MM.1S (cell line): ENCODE measurements at regions not wholly inside any gene's neighbourhood (a gene's known extent, or its start where the extent isn't known, plus 50 kb on each side); places are given as distances from the start of the nearest gene placed in this dataset.

Experiments used
- DNase-seq: peaks from one replicate; pipeline ENCODE4 v3.0.0-alpha.2; 2015
- H2AFZ ChIP-seq: fragments of 300-600 bp; sonication (generic); 2 replicates; pipeline ENCODE4 v1.6.0; 2016; ENCODE audit warnings: antibody characterized with exemption, low read length
- H3F3A ChIP-seq: fragments of 300-600 bp; sonication (generic); 2 replicates; pipeline ENCODE4 v1.6.1; 2016; ENCODE audit warnings: mild to moderate bottlenecking, antibody characterized with exemption, low read length, moderate library complexity, mixed read lengths; ENCODE audit not compliant: insufficient read depth
- H3K27ac ChIP-seq: fragments of 300-600 bp; sonication (generic); 2 replicates; pipeline ENCODE4 v1.5.1; 2016; ENCODE audit warnings: mild to moderate bottlenecking, low read length
- H3K27me3 ChIP-seq: fragments of 300-600 bp; sonication (generic); replicated peaks from 2 replicates; pipeline ENCODE4 v1.6.0; 2016; ENCODE audit warnings: low read length; ENCODE audit not compliant: insufficient read depth
- H3K36me3 ChIP-seq: fragments of 300-600 bp; sonication (generic); replicated peaks from 2 replicates; pipeline ENCODE4 v1.6.1; 2016; ENCODE audit warnings: mild to moderate bottlenecking, low read length, mixed read lengths; ENCODE audit not compliant: insufficient read depth
- H3K4me1 ChIP-seq: fragments of 300-600 bp; sonication (generic); 2 replicates; pipeline ENCODE4 v1.6.1; 2016; ENCODE audit warnings: low read length, mixed read lengths
- H3K4me2 ChIP-seq: fragments of 300-600 bp; sonication (generic); 2 replicates; pipeline ENCODE4 v1.6.0; 2016; ENCODE audit warnings: low read depth, low read length
- H3K4me3 ChIP-seq: fragments of 300-600 bp; sonication (generic); 2 replicates; pipeline ENCODE4 v1.5.1; 2016; ENCODE audit warnings: low read length, mixed read lengths
- H3K79me2 ChIP-seq: fragments of 300-600 bp; sonication (generic); 2 replicates; pipeline ENCODE4 v1.6.1; 2016; ENCODE audit warnings: mixed run types, low read length, mixed read lengths
- H3K9ac ChIP-seq: fragments of 300-600 bp; sonication (generic); 2 replicates; pipeline ENCODE4 v1.6.1; 2016; ENCODE audit warnings: low read length, mixed read lengths
- H3K9me2 ChIP-seq: fragments of 300-600 bp; sonication (generic); replicated peaks from 2 replicates; pipeline ENCODE4 v1.6.1; 2016; ENCODE audit warnings: mild to moderate bottlenecking, low read length, mixed read lengths; ENCODE audit not compliant: insufficient read depth
- H3K9me3 ChIP-seq: fragments of 300-600 bp; sonication (generic); replicated peaks from 2 replicates; pipeline ENCODE4 v1.6.1; 2016; ENCODE audit warnings: mild to moderate bottlenecking, low read length, mixed read lengths; ENCODE audit not compliant: insufficient read depth
- H4K20me1 ChIP-seq: fragments of 300-600 bp; sonication (generic); 2 replicates; pipeline ENCODE4 v1.6.1; 2016; ENCODE audit warnings: mild to moderate bottlenecking, low read length, moderate library complexity, mixed read lengths; ENCODE audit not compliant: insufficient read depth
- CTCF ChIP-seq: fragments of 300-600 bp; sonication (generic); IDR thresholded peaks from 2 replicates; pipeline ENCODE4 v1.5.1; 2016; ENCODE audit warnings: antibody characterized with exemption, low read length, mixed read lengths
- EZH2 ChIP-seq: fragments of 300-600 bp; sonication (generic); optimal IDR thresholded peaks from 2 replicates; pipeline ENCODE3; 2017; ENCODE audit warnings: low read depth, mild to moderate bottlenecking, antibody characterized with exemption, low read length, mixed read lengths
- EZH2phosphoT487 ChIP-seq: fragments of 300-600 bp; sonication (generic); IDR thresholded peaks from 2 replicates; pipeline ENCODE4 v1.6.1; 2018; ENCODE audit warnings: antibody characterized with exemption, low read length

- H3K9me3 ChIP-seq, result no peaks in the 10 kb centered on the region
- H3K9me2 ChIP-seq, result no peaks in the 10 kb centered on the region
- no peaks in the 10 kb centered on the region for H3K36me3 ChIP-seq
- H3K4me2 ChIP-seq, result no peak overlapping the region
- no peak for DNase-seq
- H3K4me1 ChIP-seq, result no peaks in the 10 kb centered on the region
- H2AFZ ChIP-seq, result no peak overlapping the region
- no peak overlapping the region for H3K9ac ChIP-seq
- H3F3A ChIP-seq, result no peaks in the 10 kb centered on the region
- no peaks in the 10 kb centered on the region for H3K27me3 ChIP-seq
- no peaks in the 10 kb centered on the region for H3K79me2 ChIP-seq
- no peak overlapping the region for H3K27ac ChIP-seq
- H4K20me1 ChIP-seq, result no peaks in the 10 kb centered on the region
- H3K4me3 ChIP-seq, result no peak overlapping the region
- no peak for TF ChIP-seq EZH2
- TF ChIP-seq CTCF, result no peak
- no peak for TF ChIP-seq EZH2phosphoT487
Measured at GRCh38 chr2:188903740-188904139, 70.4 kb upstream of the COL3A1 start.

GRCh38 chr2:188909036-188909435 lies 65.1 kb upstream of the COL3A1 start:
- no peaks in the 10 kb centered on the region for H3K36me3 ChIP-seq
- H3F3A ChIP-seq, result no peaks in the 10 kb centered on the region
- TF ChIP-seq EZH2phosphoT487, result no peak
- no peak overlapping the region for H3K27ac ChIP-seq
- no peak overlapping the region for H2AFZ ChIP-seq
- no peak overlapping the region for H3K9ac ChIP-seq
- H3K27me3 ChIP-seq, result no peaks in the 10 kb centered on the region
- H3K79me2 ChIP-seq, result no peaks in the 10 kb centered on the region
- H3K4me3 ChIP-seq, result no peak overlapping the region
- H3K9me2 ChIP-seq, result no peaks in the 10 kb centered on the region
- H3K4me1 ChIP-seq, result no peaks in the 10 kb centered on the region
- no peak for DNase-seq
- H3K9me3 ChIP-seq, result no peaks in the 10 kb centered on the region
- H3K4me2 ChIP-seq, result no peak overlapping the region
- no peaks in the 10 kb centered on the region for H4K20me1 ChIP-seq

- Histone ChIP-seq H3K79me2 (no peaks in the 10 kb centered on the region), H3K4me1 (no peaks in the 10 kb centered on the region), H3K9ac (no peak overlapping the region), H3K27ac (no peak overlapping the region), H3K9me3 (no peaks in the 10 kb centered on the region), H3K27me3 (no peaks in the 10 kb centered on the region), H3F3A (no peaks in the 10 kb centered on the region), H2AFZ (no peak overlapping the region), H3K4me3 (no peak overlapping the region), H4K20me1 (no peaks in the 10 kb centered on the region), H3K36me3 (no peaks in the 10 kb centered on the region), H3K9me2 (no peaks in the 10 kb centered on the region), H3K4me2 (no peak overlapping the region)
- TF ChIP-seq EZH2phosphoT487, result no peak
- no peak for TF ChIP-seq EZH2
- no peak for TF ChIP-seq CTCF
- DNase-seq, result no peak
Measured at GRCh38 chr2:188916736-188917135, 57.4 kb upstream of the COL3A1 start.

- H3K27me3 ChIP-seq, result no peaks in the 10 kb centered on the region
- H3K9me3 ChIP-seq, result no peaks in the 10 kb centered on the region
- no peak overlapping the region for H3K4me3 ChIP-seq
- H3K79me2 ChIP-seq, result no peaks in the 10 kb centered on the region
- H3K27ac ChIP-seq, result no peak overlapping the region
- no peak for DNase-seq
- no peaks in the 10 kb centered on the region for H3K4me1 ChIP-seq
- TF ChIP-seq CTCF (no peak), EZH2phosphoT487 (no peak)
- no peak overlapping the region for H3K9ac ChIP-seq
- no peaks in the 10 kb centered on the region for H3K9me2 ChIP-seq
- H4K20me1 ChIP-seq, result no peaks in the 10 kb centered on the region
- H3K4me2 ChIP-seq, result no peak overlapping the region
- H3F3A ChIP-seq, result no peaks in the 10 kb centered on the region
- no peaks in the 10 kb centered on the region for H3K36me3 ChIP-seq
- no peak overlapping the region for H2AFZ ChIP-seq
Measured at GRCh38 chr2:188917632-188918031, 56.5 kb upstream of the COL3A1 start.
